GM19397 (cell line): ENCODE measurements at regions not wholly inside any gene's neighbourhood (a gene's known extent, or its start where the extent isn't known, plus 50 kb on each side); places are given as distances from the start of the nearest gene placed in this dataset.
"Not testable (repeated sequence)": the region's sequence is repeated elsewhere in the genome, so short reads cannot be mapped to it uniquely, and the experiment has no call there.

Experiments
- ATAC-seq: cut with Tn5 transposase; IDR thresholded peaks from one replicate; pipeline ENCODE4 v1.9.1; 2021; ENCODE audit warnings: mild to moderate bottlenecking, moderate library complexity; ENCODE audit not compliant: unreplicated experiment

DNA sequence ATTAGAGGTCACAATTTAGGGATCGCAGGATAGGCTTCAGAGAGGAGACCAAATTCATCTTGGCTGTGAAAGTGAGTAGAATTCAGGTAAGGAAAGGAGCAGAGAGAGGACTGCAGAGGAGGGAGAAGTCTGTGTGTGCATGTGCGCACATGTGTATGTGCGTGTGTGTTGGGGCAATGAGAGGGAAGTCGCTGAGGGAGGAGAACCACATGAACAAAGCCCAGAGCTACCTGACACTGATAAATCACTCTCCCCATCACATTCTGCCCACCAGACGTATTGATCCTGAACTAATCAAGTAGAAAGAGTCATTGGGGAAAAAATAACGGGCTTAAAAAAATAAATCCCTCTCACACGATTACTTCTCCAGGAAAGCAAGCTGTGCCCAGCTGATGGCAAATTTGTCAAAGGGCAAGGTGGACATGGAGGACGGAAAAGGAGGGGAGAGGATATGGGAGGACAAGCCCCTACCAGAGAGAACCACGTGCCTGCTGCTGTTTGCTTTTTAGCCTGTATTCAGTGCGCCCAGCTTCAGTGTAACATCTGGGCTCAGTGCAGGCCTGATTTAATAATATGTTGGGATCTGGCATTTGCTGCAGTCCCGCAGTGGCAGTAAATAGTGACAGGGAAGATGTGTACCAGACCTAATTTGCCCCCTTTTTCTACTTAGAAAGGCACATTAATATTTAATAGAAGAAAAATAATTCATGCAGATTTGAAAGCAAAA lies 307.5 kb downstream of the C1D start:
- no peak for ATAC-seq

DNA sequence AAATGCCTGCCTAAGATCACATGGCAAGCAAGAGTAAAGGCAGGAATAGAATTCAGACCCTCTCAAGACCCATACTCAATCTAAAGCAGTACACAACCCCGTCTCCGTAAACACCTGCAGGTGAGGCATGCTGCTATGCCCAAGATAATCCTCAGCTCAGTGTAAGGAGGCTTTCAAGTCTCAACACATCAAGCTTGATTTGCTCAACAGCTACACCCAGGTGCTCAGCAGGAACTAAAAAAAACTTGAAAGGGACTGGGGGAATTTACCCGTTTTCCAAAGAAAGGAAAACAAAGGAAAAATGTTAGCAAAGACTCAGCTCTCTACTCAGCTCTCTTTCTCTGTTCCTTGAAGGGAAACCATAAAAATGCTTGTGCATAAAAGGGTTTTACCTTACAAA lies 301.8 kb downstream of the C1D start:
- no peak for ATAC-seq

DNA sequence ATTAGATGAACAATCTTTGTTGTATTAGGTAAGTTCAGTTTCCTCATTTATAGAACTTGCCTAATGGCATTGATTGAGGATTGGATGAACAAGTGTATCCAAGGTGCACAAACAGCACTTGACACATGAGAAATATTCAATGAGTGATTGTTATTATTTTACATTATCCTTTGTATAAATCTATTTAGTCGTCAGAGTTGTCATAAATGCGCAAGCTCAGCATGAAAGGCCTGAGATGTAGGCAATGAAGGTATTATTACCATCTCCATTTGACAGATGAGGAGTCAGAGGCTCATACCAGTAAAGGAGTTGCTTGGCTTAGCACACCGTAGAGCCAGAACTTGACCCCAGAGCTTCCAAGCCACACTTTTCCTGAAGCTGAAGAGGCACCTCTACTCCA lies 291.4 kb downstream of the C1D start:
- no peak for ATAC-seq

DNA sequence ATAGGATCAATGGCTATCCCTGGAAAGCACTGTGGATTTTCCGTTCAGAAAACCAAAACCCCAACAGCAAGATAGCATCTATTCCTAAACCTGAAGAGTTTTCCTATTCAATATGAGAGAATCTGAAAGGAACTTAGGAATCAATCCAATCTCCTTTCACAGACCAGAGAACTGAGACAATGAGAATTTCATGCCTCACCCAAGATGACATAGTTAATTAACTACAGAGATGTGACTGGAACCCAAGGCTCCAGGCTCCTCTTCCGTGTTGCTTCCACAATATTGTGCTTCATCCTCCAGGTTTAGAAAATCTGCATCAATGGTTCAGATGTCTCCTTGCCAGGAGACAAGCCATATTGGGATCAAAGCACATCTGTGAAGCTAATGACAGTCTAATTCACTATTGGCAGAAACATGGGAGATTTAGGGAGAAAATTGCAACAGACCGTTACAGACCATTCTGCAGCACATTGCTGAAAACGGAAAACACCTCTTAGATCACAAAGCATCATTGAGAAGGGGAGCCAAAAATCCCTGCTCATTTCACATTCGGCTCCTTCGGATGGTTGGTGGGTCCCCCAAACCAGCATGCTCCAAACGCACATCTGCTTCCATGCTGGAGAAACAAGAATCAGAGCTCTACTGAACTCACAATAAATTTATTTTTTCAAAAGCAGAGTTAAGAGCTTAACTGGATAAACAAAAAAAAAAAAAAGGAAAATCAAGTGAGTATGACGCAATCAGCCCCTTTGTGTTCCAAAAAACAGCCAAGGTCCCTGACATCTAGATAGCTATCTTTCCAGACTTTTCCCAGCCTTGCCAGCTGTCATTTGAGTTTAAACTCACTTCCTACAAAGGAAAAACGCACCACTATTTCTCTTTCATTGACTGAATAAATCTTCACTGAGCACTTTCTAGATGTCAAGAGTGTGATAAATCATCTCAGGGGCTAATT lies 290.3 kb downstream of the C1D start:
- ATAC-seq = no peak

DNA sequence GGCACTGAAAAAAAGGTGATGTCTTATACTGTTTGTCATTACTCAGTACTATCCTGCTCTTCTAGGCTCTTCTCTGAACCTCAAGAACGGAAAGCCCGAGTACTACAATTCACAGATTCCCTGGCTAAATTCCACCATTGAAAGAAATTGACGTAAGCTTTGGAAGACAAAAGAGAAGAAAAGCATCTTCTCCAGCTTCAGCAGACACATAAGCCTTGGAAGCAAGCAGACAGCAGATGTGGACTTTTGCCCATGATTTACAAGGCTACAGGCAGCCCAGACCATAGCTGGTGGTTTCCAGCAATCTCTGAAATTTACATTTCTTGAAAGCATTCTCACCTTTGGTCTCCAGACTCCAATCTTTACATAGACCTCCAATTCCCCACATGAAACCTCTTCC lies 289.0 kb downstream of the C1D start:
- ATAC-seq = no peak

DNA sequence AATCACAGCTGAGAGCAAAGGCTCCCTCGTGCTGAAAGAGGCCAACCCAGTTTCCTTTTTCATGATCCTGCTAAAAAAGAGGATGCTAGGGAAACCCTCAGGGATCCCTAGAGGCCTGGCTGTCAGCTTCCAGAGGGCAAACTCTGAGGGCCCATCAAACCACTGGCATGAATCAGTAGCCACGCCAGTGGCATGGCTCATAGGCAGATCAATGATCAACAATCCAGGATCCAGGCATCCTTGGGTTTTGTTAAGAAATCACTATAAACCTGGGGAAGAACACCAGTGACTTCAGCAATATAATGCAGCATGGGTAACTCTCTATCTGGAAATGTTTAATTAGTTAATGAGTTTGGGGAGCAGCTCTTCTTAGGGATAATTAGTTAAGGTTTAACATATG lies 286.5 kb downstream of the C1D start:
- ATAC-seq = no peak

DNA sequence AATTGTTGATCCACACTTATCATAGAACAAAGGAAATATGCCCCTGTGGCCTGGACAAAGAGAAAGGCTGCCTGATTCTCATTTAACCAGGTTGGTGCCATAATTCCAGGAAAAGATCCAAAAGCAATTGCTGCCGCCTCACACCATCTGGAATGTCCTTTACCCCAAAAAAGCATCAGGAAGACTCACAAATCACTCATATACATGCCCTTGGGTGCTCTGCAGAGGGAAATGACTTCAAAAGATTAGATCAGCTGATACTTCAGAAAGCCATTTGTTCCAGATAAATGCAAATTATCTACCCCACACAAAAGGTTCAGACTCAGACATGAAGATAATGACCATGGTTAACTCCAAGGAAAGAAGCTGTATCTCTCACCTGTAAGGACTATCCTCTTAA lies 285.8 kb downstream of the C1D start:
- no peak for ATAC-seq

DNA sequence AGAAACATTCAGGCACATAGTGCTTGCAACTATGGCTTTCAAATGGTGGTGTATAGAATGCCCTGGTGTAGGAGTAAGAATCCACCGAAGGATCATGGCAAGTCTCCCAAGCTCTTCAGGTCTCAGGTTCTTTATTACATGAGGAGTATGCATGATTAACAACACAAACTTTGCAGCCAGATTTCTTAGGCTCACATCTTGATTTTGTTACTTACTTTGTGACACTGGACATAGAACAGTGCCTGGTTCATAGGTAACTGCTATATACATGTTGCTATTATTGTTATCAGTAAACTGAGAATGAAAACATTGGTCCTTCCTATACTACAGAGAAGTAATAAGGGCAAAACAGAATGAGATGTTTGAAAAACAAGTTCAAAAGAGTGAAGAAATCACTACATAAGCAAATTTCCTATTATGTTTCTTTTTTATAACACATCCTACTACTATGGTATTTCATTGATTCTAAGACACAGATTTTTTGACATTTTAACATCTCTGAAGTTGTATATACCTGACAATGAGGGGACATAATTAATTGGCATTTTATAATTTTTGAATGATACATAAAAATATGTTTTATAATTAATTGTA lies 284.9 kb downstream of the C1D start:
- no peak for ATAC-seq

DNA sequence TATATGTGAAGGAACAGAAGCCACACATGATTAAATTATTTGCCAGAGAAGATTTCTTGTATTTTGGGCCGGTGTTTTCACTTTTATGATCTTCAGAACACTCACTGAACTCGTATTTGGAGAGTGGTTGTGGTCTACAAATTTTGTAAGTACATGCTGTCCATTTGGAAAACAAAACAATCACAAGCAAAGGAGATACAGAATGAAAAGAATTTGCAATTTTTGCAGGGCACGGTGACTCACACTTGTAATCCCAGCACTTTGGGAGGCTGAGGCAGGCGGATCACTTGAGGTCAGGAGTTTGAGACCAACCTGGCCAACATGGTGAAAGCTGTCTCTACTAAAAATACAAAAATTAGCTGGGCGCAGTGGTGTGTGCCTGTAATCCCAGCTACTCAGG lies 282.0 kb downstream of the C1D start:
- not testable (repeated sequence) for ATAC-seq

DNA sequence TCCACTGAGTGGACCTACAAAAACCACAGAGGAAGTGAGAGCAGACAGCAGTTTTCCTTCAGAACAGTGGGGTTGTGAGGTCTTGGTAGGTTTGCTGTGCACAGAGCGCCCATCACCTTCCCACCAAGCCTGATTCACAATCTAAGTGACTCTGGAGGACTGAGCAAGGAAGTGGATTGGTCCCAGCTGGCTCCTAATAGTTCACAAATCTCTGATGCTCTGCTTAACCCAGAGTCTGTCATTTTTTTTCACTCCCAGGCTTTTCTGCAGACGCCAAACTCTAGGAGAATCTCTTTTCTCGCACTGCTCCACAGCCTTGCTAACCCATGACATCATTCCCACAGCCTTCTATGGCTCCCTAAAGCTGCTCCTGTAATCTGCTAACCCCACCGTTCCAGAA lies 280.4 kb downstream of the C1D start:
- no peak for ATAC-seq

DNA sequence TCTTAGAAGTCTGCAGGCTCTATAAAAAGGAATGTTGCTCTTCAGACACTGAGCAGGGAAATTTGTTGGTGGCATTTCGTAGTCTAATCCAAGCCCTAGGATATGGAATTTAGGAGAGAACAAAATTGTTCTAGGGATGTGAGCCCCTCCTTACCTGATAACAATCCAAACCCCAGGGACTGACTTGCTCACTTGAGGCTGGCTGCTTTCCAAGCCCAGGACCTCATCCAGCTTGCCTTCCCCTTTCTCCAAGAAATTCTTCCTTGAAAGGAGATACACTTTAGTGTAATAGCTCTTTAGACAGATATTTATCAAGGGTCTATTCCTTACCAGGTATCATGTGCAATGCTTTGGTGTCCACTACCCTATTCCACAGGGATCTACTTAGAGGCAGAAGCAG lies 279.8 kb downstream of the C1D start:
- ATAC-seq = no peak

DNA sequence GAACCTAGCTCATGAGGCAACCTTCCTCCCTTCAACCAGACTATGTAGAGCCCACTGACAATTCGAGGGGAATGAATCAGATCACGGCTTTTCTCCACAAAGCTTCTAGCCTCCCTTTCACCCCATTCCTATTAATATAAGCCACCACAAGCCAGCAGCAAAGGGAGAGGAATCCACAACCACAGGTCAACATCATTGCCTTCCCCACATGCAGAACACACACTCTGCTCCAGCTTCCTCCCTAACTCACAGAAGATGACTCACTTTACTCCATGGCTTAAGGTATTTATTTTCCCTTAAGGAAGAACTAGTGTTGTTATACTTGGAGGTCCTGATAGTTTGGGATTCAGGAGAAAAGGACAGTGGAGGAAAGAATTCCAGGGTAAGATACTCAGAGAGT lies 272.2 kb downstream of the C1D start:
- no peak for ATAC-seq

DNA sequence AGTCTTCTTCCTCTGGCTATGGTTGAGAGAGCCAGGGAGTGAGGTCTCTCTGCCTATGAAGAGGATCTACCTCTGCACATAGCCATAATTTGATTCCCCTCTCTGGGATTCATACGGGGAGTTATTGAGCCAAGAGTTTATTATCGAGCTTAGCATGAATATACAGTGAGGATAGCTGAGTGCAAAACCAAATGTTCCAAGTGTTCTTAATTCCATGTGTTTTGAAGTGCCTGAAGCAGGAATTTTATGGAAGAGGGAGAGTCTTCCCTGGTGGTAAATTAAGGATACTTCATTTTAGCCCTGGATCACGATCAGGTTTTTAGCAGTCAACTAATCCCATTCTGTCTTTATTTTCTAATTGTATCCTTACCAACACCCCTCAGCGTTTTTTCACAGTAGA lies 270.6 kb downstream of the C1D start:
- no peak for ATAC-seq

DNA sequence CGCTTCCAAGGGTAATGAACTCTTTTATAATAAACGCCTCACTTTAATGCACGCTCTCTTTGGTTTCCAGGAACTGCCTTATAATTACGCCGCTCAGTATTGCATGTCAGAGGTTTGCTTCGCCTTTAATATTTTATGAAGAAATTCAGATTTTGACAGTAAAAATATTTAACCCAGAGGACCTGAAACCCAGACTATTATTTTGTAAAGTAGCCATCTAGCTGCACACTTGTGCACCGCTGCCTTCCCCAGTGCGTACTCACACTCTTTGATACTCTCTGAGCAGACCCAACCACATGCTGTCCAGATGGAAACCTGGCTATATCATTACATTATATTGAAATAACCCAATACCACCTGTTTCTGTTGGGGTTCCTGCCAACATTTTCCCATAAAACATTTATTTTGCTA lies 270.1 kb downstream of the C1D start:
- ATAC-seq = no peak

DNA sequence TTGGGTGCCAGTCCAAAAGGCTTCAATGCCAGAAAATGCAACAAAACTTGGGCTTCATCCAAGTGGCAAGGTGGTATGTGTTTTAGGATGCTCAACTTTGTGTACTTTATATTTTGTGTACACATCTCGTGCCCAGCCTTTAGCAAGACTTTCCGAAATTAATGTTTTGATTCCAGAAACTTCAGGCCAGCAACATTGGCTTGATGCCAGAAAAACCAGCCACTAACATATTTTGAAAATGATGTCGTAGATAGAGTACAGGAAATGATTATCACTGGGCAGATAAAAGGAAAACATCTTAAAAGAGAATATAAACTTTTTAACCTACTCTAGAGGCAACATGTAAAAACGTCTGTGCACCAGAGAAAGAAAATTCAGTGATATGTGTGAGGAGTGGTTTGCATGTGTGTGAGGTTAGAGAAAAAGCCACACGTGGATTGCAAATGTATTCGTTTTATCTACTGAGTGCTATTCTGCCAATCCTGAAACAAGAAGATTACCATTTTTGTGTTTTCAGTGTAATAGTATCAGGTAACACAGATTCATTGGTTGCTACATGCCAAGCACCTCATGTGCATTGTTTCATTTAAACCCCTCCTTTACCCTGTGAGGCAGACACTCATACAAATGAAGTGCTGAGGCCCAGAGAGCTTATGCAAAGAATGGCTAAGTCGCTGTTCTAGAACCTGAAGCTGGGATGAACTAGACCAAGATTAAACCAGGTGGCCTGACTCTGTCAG lies 264.8 kb downstream of the C1D start:
- ATAC-seq = no peak

DNA sequence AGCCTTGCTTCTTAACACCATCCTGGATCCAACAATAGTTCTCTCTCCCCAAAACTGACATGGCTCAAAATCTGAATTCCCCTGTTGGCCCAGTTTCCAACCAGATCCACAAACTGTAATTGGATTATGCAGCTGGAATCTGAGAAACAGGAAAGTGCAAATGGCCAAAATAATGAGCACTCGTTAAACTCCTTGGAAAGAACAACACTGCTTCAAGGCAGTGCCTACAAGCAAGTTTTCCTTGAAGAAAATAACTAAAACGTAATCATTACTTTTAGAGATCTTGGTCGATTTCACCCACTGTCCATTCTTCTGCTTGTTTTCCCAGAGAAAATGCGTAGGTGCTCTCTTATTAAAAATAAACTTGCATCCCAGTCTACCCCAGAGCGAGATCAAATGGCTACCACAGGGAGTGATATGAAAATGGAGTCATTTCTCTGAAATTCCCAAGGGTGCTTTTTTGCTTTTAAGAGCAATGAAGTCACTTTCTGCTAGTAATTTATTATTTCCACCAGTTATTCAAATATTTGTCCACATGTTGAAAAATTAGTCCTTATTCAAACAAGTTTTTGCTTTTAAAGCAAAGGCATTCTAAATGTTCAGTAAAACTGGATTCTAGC lies 264.2 kb downstream of the C1D start:
- ATAC-seq = no peak

DNA sequence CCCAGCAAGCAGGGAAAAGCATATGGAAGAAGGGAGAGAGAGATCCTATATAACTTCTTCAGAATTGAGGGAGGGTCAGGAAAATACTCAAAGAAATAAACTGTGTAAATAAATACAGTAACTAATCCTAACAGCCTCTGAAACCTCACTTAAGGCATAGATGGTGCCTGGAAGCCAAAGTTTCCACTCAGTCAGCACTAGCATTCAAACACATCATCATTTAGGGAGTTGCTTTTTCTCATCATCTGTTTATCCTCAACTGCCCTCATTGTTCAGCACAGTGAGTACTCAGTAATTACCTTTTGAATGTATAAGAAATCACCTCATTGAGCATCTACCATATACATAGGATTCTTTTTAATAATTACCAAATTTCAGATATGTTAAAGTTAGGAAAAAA lies 262.9 kb downstream of the C1D start:
- no peak for ATAC-seq

DNA sequence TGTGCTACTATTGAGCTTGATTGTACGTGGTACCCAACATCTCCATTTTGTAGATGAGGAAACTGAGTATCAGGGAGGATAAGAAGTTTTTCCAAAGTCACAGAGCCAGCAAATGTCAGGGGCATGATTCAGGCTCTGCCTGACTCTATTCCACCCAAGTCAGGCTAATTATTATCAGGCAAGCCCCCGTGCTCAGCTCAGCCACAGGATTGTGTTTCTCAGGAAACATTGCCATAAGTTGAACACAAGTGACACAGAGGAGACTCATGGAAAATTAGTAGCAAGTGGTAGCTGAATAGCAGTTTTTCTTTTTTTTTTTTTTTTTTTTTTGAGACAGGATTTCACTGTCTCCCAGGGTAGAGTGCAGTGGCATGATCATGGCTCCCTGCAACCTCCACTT lies 260.5 kb downstream of the C1D start:
- ATAC-seq = no peak

DNA sequence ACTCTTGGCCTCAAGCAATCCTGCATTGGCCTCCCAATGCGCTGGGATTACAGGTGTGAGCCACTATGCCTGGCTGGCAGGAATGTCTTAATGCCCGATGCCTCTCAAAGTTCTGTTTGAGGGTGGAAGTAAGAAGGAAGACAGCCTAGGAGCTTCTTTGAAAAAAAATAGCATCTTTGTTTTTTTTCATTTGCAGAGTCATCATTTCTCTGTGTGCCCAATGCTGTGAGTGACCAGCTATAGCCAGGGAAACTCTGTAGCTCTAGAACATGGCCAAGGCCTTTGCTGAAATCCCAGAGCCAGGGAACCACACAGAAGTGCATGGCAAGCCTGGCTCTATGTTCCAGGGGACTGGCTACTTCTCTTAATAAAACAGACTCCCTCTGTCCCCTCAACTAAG lies 260.0 kb downstream of the C1D start:
- ATAC-seq = no peak

DNA sequence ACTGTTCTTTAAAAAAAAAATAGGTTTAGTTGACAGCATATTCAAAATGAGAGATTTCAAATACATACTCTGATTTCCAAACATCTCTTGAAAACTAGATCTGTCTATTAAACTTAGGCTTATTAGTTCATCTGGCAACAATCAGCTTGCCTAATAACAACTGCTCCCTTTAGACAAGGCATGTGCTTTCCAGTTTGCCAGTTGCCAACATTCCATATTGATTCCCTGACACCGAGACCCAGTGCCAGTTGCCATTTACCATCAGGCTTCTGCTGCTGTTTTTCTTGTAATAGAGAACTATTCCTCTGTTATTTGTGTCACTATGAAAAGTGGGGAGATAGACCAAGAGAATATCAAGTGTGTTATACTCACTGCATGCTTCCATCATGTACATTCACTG lies 256.0 kb downstream of the C1D start:
- ATAC-seq = no peak

DNA sequence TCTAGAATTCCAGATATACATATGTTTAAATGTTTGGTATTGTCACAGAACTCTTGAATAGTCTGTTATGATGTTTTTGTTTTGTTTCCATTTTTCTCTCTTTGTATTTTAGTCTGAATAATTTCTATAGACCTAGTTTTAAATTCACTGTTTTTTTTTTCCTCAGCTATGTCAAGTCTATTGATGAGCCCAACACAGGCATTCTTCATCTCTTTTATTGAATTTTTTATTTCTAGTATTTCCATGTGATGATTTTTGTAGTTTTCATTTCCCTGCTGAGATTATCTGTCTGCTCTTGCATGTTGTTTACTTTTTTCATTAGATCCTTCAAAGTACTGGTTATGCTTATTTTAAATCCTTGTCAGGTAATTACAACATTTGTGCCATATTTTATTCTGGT lies 254.7 kb downstream of the C1D start:
- no peak for ATAC-seq
